A673 (cell line): ENCODE measurements at regions not wholly inside any gene's neighbourhood (a gene's known extent, or its start where the extent isn't known, plus 50 kb on each side); places are given as distances from the start of the nearest gene placed in this dataset.

ENCODE experiments used
- EZH2 ChIP-seq: fragments of 200-600 bp; sonication (generic); IDR thresholded peaks from 2 replicates; pipeline ENCODE4 v1.6.1; 2017; ENCODE audit warnings: borderline replicate concordance, low read depth, mild to moderate bottlenecking, mixed read lengths, antibody characterized with exemption, low read length; ENCODE audit not compliant: poor library complexity, severe bottlenecking
- TF ChIP-seq, protein P1 (sequence below): fragments of 300-800, 200-600 bp; sonication (generic); conservative IDR thresholded peaks from 2 replicates; pipeline ENCODE4 v1.5.1; 2017; ENCODE audit warnings: low read depth, mild to moderate bottlenecking, antibody characterized with exemption, low read length, moderate library complexity, mixed read lengths

DNA sequence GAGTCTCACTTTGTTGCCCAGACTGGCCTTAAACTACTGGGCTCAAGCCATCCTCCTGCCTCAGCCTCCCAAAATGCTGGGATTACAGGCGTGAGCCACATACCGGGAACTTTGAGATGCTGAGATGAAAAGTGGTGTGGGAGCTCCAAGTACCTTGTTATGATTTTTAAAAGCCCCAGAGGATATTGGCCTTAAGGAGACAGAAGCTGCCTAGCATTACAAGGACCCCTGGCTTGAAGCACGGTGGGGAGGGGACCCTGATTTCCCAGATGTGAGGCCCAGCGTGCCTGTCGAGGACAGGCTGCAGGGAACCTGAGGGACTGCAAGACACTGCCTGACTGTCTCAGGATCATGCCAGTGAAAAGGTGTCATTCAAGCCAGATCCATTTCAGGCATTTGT is 75.3 kb upstream of the TIAM2 start:
- TF ChIP-seq, protein P1, sequence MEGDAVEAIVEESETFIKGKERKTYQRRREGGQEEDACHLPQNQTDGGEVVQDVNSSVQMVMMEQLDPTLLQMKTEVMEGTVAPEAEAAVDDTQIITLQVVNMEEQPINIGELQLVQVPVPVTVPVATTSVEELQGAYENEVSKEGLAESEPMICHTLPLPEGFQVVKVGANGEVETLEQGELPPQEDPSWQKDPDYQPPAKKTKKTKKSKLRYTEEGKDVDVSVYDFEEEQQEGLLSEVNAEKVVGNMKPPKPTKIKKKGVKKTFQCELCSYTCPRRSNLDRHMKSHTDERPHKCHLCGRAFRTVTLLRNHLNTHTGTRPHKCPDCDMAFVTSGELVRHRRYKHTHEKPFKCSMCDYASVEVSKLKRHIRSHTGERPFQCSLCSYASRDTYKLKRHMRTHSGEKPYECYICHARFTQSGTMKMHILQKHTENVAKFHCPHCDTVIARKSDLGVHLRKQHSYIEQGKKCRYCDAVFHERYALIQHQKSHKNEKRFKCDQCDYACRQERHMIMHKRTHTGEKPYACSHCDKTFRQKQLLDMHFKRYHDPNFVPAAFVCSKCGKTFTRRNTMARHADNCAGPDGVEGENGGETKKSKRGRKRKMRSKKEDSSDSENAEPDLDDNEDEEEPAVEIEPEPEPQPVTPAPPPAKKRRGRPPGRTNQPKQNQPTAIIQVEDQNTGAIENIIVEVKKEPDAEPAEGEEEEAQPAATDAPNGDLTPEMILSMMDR = no peak
- no peak for TF ChIP-seq EZH2
